ENCODE measurements at regions not wholly inside any gene's neighbourhood (a gene's known extent, or its start where the extent isn't known, plus 50 kb on each side); places are given as distances from the start of the nearest gene placed in this dataset.
"Not testable (repeated sequence)": the region's sequence is repeated elsewhere in the genome, so short reads cannot be mapped to it uniquely, and the experiment has no call there.

DNA sequence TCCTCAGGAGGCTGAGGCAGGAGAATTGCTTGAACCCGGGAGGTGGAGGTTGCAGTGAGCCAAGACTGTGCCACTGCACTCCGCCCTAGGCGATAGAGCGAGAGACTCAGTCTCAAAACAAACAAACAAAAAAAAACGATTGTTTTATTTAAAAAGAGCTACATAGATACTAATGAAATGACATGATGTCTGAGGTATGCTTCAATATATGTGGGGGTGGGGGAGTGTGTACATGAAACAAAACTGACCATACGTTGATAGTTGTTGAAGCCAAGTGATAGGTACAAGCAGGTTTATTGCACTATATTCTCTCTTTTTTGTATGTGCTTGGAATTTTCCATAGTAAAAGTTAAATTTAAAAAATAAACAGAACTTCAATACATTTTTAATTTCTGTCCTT lies 240.1 kb downstream of the TFAP2A start:
- DNase-seq = no peak

GRCh38 chr6:10174056-10174455 lies 240.8 kb downstream of the TFAP2A start:
- no peak for DNase-seq

DNA sequence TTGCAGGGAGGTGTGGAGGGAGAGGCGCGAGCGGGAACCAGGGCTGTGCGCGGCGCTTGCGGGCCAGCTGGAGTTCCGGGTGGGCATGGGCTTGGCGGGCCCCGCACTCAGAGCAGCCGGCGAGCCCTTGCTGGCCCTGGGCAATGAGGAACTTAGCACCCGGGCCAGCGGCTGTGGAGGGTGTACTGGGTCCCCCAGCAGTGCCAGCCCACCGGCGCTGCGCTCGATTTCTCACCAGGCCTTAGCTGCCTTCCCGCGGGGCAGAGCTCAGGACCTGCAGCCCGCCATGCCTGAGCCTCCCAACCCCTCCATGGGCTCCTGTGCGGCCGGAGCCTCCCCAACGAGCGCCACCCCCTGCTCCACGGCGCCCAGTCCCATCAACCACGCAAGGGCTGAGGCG lies 243.2 kb downstream of the TFAP2A start:
- not testable (repeated sequence) for DNase-seq

DNA sequence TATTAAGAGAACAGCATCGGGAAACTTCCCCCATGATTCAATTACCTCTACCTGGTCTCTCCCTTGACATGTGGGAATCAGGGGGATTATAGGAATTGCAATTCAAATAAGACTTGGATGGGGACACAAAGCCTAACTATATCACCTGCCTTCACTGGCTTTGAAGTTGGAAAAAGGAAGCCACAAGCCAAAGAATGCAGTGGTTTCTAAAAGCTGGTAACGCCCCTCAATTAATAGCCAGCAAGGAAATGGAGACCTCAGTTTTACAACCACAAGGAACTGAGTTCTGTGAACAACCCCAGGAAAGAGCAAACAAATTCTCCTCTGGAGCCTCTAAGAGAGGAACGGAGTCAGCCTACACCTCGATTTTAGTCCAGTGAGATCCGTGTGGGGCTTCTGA lies 244.1 kb downstream of the TFAP2A start:
- no peak for DNase-seq

DNA sequence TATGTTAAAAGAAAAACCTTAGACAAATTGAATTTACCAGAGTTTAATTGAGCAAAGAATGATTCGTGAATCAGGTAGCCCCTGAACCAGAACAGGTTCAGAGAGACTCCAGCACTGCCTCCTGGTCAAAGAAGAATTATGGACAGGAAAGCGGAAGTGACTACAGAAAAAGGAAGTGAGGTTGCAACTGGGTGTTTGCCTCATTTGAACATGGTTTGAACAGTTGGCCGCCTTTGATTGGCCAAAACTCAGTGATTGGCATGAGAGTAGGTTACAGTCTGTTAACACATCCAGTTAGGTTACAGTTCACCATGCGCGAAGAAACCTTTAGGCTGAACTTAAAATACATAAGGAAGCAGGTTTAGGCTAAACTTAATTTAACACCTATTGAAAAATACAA lies 248.8 kb downstream of the TFAP2A start:
- no peak for DNase-seq

DNA sequence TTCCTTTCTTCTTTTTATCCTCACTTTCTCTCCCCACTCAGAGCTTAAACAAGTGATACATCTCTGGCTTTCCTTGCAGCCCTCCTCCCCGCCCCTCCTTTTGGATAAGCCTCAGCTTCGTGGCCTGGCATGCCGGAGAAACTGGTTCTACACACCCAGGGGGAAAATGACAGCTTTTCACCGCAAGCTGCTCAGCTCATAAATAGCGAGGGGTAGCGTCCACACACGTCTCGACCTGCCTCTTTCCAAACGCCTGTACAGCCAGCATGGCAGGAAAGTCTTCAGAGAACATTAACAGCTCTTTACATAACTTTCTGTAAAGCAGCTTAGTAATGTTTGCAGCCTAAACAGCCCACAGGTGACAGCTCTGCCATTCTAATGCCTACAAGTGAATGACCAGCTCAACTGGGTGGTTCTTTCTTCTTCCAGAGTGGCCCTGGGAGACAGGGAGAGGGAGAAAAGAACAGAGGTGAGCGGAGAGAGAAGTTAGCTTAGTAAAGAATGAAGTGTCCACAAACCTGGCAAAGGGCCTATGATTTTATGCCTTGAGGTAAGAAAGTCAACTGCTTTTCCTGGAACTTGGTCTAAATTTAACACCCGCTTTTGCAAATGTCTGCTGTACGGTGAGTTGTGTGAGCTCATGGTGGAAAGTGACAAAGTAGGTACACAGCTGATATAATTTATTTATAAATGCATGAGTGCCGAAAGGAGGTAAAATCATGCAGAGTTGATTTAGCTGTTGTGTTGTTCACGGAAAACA lies 251.5 kb downstream of the TFAP2A start:
- no peak for DNase-seq

DNA sequence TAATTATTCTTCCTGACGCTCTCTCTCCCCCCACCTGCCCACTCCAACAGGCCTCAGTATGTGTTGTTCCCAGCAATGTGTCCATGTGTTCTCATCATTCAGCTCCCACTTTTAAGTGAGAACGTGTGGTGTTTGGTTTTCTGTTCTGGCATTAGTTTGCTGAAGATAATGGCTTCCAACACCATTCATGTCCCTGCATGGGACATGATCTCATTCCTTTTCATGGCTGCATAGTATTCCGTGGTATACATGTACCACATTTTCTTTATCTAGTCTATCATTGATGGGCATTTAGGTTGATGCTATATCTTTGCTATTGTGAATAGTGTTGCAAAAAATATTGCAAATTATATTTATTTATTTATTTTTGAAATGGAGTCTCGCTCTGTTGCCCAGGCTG lies 258.0 kb downstream of the TFAP2A start:
- no peak for DNase-seq

GRCh38 chr6:10154251-10154650 lies 260.6 kb downstream of the TFAP2A start:
- no peak for DNase-seq

- DNase-seq = no peak
Measured at GRCh38 chr6:10151144-10151915, 263.5 kb downstream of the TFAP2A start.

DNA sequence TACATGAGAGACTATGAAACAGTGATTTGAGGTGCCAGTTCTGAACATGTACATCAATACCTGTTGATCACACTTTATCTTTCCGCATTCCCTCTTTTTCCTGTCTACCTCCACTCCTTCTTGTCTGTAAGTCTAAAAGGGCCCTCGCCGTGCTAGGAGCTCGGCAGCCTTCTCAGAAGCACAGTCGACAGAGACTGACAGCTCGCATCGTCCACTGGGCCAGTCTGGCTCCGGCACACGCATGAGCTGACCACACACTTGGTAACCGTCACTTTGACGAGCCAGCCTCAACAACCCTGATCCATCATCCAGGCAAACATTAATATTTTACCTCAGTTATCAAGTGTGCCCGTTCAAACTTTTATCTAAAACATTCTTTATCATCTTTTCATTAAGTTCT lies 265.3 kb downstream of the TFAP2A start:
- no peak for DNase-seq

DNA sequence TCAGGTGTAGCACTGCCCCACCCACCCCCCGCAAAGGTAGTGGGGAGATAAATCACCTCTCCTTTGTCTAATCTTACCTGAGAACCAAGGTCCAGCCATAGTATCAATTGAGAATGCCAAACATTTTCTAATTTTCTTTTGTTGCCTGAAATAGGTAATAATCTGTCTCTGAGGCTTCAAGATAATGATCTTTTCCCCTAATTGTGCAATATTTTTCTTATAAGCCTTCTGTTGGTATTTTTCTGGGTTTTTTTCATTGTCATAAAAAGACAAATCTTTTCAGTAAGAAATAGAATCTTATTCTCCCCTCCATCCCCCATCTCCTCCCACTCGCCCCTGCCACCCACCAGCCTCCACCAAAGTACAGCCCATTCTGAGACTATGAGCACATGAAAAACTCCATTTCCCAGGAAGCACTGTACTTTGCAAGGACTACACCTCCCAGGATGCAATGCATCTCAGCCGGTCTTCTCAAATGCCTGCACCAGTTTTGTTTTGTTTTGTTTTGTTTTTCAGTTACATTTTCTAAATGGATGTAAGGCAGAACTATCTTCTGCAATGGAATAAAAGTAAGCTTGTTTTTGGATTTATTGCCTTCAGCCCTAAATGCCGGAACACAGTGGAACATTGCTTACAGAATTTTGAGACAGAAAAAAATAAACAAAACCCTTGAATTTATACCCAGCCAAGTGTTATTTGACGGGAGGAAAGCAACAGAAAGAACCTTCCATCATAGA lies 268.0 kb downstream of the TFAP2A start:
- DNase-seq = peak; percentile 28

DNA sequence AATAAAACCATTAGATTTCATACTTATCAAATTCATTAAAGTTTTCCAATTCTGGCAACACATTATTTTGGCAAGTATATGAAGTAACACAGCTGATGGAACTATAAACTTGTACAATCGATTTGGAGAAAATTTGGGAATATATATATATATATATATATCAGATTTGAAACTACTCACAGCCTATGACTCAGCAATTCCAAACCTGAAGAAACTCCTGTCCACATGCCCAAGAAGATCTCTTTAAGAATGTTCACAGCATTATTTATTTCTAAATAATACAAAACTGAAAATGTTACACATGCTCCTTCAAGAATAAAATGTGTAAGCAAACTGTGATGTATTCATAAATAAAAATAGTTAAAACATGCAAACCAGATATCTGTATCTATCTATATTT lies 270.1 kb downstream of the TFAP2A start:
- no peak for DNase-seq

DNA sequence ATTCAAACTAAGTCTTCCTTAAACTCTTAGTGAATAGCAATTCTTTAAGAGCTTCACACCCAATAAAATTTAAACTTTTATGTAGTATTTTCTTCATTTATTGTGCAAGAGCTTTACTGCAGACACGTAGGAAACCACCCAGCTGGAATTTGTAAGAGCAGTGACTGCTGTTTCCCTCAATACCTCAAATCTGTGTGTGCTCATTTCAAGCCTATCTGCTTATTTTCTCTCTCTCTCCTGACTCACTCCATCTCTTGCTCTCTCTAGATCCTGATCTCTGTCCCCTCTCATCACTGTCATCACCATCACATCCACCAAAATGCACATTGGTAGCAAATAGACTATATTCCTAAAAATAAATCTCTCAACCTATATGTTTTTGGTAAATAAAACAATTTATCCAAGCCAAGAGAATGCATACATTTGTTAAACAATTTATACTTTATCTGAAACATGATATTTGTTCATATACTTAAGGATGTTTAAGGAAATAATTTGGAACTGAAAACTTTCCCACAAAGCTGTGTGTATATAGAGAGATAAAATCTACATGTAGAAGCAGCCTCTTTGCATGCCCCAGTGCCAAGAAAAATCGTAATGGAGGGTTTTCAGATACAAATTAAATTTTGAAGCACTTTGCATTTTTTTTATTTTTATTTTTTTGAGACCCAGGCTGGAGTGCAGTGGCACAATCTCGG lies 273.0 kb downstream of the TFAP2A start:
- no peak for DNase-seq

GRCh38 chr6:10140824-10141223 lies 274.1 kb downstream of the TFAP2A start:
- DNase-seq = no peak

GRCh38 chr6:10140136-10140535 lies 274.7 kb downstream of the TFAP2A start:
- no peak for DNase-seq

DNA sequence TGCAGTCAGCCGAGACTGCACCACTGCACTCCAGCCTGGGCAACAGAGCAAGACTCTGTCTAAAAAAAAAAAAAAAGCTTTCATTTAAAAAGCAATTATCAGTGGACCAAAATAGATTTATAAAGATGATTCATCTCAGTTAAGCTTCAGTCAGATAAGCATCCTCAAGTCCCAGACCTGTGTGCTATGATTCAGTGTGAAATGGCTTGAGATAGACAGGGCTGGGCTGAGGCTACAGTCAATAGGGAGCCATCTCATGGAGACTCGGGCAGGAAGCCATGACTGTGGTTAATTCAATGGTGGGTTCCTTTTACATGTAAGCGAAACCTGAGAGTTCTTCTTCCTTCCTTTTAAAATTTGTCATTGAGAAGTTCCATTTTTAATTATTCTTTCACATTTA lies 276.0 kb downstream of the TFAP2A start:
- no peak for DNase-seq

DNA sequence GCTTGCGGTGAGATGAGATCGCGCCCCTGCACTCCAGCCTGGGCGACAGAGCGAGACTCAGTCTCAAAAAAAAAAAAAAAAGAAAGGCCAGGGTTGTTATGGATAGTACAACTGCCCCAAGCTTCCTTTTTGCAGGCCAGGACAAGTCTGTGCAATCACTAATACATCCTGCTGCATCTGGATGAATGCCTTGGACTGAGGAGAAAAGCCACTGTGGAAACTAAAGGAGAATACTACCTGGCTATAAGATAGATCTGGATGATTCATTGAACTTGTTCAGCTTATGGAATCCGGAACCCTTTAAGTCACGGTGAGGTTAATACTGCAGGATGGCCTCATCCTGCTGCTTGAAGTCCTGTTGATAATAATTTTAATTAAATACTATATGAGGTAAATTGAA lies 278.2 kb downstream of the TFAP2A start:
- no peak for DNase-seq

DNA sequence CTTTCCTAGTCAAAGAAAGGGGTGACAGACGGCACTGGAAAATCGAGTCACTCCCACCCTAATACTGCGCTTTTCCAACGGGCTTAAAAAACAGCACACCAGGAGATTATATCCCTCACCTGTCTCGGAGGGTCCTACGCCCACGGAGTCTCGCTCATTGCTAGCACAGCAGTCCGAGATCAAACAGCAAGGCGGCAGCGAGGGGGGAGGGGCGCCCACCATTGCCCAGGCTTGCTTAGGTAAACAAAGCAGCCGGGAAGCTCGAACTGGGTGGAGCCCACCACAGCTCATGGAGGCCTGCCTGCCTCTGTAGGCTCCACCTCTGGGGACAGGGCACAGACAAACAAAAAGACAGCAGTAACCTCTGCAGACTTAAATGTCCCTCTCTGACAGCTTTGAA lies 280.7 kb downstream of the TFAP2A start:
- not testable (repeated sequence) for DNase-seq

DNA sequence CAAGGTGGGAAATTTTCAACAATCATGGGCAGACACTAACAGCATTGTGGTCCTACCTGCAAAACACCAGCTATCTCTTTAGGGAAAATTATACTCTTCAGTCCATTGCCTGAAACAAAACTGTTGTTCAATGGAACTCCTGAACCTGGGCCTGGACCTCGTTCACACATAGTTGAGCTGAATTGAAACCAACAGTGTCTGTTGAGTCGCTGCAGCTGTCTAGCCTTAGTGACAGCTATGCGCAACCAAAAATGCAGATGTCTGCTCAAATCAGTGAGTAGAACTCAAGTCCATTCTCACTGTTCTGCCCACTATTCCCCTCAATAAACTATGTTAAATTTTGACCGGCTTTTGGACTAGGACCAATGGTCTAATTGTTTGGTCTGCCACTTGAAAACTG lies 286.2 kb downstream of the TFAP2A start:
- no peak for DNase-seq

DNA sequence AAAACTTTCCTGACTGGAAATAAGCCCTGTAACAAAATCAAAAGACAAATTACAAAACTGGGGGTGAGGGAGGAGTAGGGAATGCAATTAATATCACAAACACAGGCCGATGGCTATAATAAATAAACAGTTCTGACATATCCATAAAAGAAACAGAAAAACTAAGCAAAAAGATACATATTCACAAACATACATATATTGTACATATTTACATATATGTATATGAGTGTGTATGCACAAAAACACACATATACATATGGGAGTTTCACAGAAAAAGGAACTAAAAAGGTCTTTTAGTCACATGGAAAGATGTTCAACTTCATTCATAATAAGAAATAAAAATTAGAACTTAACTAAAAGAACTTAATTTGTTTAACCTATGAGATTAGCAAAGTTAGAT lies 292.7 kb downstream of the TFAP2A start:
- no peak for DNase-seq

DNA sequence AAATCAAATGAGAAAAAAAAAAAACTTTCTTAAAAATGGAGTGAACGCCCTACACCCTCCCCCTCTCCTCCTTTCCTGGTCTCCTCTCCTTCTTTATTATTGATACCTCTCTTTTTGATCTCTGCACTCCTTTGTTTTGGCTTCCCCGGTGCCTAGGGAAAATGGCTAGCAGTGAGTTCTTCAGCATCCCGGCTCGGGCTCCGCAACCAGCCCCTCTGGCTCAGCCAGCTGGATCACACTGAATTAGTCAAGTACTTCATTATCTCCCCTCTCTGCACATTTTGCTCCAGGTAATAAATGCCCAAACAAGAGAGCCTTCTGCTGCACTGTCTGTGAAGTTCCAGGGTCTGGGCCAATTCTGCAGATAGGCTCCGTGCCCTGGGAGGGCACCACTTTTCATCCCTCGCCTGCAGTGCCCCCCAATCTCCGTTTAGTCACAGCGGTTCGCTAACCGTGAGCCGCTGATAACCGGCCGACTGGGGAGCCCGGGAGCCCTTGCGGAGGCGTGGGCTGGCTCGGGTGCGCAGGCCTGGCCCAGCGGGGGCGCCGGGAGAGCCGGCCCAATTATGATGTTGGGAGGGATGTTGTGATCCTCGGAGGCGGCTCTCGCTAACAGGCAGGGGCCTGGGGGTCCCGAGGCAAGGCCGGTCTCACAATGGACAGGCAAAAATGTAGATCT lies 301.9 kb downstream of the TFAP2A start:
- peak; percentile 27 for DNase-seq

DNA sequence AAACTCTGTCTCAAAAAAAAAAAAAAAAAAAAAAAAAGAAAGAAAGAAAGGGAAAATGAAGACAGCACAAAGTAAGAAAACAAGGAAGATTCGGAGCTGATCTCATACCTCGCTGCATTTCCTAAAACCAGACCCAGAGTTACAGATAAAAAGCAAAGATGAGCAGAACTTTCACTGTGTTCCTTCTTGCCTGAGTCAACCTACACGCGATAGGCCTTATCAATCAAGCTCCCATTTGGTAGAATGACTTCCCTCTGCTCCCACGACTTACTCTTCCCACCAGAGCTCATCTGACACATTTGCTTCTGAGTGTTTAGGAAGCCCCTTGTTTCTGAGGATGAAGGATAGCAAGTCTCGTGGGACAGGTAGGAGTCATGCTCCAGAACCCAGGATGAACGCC lies 302.9 kb downstream of the TFAP2A start:
- DNase-seq = no peak
